ENCODE measurements at regions not wholly inside any gene's neighbourhood (a gene's known extent, or its start where the extent isn't known, plus 50 kb on each side); places are given as distances from the start of the nearest gene placed in this dataset.
A peak's percentile ranks its signal among the peaks of the same experiment; 100 is the strongest.
"Not testable (repeated sequence)": the region's sequence is repeated elsewhere in the genome, so short reads cannot be mapped to it uniquely, and the experiment has no call there.

GRCh38 chr12:9543341-9543740 is 64.4 kb downstream of the KLRB1 start:
- DNase-seq = not testable (repeated sequence)

GRCh38 chr12:9542827-9543226 is 64.9 kb downstream of the KLRB1 start:
- DNase-seq = not testable (repeated sequence)

GRCh38 chr12:9515925-9516324 is 91.8 kb downstream of the KLRB1 start:
- DNase-seq = not testable (repeated sequence)

GRCh38 chr12:9512695-9513094 is 95.0 kb downstream of the KLRB1 start:
- DNase-seq = not testable (repeated sequence)

- DNase-seq = not testable (repeated sequence)
Measured at GRCh38 chr12:9510392-9511011, 97.2 kb downstream of the KLRB1 start.

GRCh38 chr12:9509464-9510161 is 98.1 kb downstream of the KLRB1 start:
- peak; percentile 72 for DNase-seq

GRCh38 chr12:9506746-9507145 is 101.0 kb downstream of the KLRB1 start:
- DNase-seq = no peak

- DNase-seq = not testable (repeated sequence)
Measured at GRCh38 chr12:9503384-9503783, 104.3 kb downstream of the KLRB1 start.

- not testable (repeated sequence) for DNase-seq
Measured at GRCh38 chr12:9502845-9503244, 104.9 kb downstream of the KLRB1 start.

- not testable (repeated sequence) for DNase-seq
Measured at GRCh38 chr12:9493325-9493724, 114.4 kb downstream of the KLRB1 start.

GRCh38 chr12:9481289-9481688 is 126.4 kb downstream of the KLRB1 start:
- not testable (repeated sequence) for DNase-seq

GRCh38 chr12:9474197-9474596 is 133.5 kb downstream of the KLRB1 start:
- not testable (repeated sequence) for DNase-seq

- DNase-seq = not testable (repeated sequence)
Measured at GRCh38 chr12:9473638-9474037, 134.1 kb downstream of the KLRB1 start.

- peak; percentile 8 for DNase-seq
Measured at GRCh38 chr12:9471501-9471900, 136.2 kb downstream of the KLRB1 start.

GRCh38 chr12:9470367-9470766 is 137.3 kb downstream of the KLRB1 start:
- not testable (repeated sequence) for DNase-seq

- DNase-seq = not testable (repeated sequence)
Measured at GRCh38 chr12:9469956-9470355, 137.8 kb downstream of the KLRB1 start.

- not testable (repeated sequence) for DNase-seq
Measured at GRCh38 chr12:9469463-9469862, 138.3 kb downstream of the KLRB1 start.

- peak; percentile 43 for DNase-seq
Measured at GRCh38 chr12:9468998-9469397, 138.7 kb downstream of the KLRB1 start.

- DNase-seq = not testable (repeated sequence)
Measured at GRCh38 chr12:9468144-9468543, 139.6 kb downstream of the KLRB1 start.

- DNase-seq = no peak
Measured at GRCh38 chr12:9464408-9464807, 143.3 kb downstream of the KLRB1 start.

- DNase-seq = peak; percentile 53
Measured at GRCh38 chr12:9455516-9455915, 152.2 kb downstream of the KLRB1 start.

- peak; percentile 10 for DNase-seq
Measured at GRCh38 chr12:9454021-9454420, 153.7 kb downstream of the KLRB1 start.

GRCh38 chr12:9450127-9450567 is 157.6 kb downstream of the KLRB1 start:
- peak; percentile 10 for DNase-seq

- peak; percentile 22 for DNase-seq
Measured at GRCh38 chr12:9449657-9450126, 158.0 kb downstream of the KLRB1 start.
